ENCODE measurements at regions not wholly inside any gene's neighbourhood (a gene's known extent, or its start where the extent isn't known, plus 50 kb on each side); places are given as distances from the start of the nearest gene placed in this dataset.

- no peak for TF ChIP-seq CTCF (IDR thresholded peaks at IDR 0.05)
- DNase-seq (ENCODE audit: low spot score) (no peak), ATAC-seq (ENCODE audit: low FRiP score) (no peak)
Measured at GRCh38 chr2:145025382-145025781, 505.5 kb upstream of the ZEB2 start.

- TF ChIP-seq CTCF (IDR thresholded peaks at IDR 0.05): no peak
- ATAC-seq (ENCODE audit: low FRiP score): no peak
- no peak for DNase-seq (ENCODE audit: low spot score)
Measured at GRCh38 chr2:145023334-145023934, 503.5 kb upstream of the ZEB2 start.

GRCh38 chr2:145022666-145023333 lies 502.9 kb upstream of the ZEB2 start:
- TF ChIP-seq CTCF (IDR thresholded peaks at IDR 0.05): no peak
- ATAC-seq (ENCODE audit: low FRiP score) (peak; percentile 58), DNase-seq (ENCODE audit: low spot score) (no peak)

- no peak for TF ChIP-seq CTCF (IDR thresholded peaks at IDR 0.05)
- no peak for DNase-seq (ENCODE audit: low spot score)
- no peak for ATAC-seq (ENCODE audit: low FRiP score)
Measured at GRCh38 chr2:145021962-145022665, 502.2 kb upstream of the ZEB2 start.

- DNase-seq (ENCODE audit: low spot score): no peak
- no peak for ATAC-seq (ENCODE audit: low FRiP score)
- no peak for TF ChIP-seq CTCF (IDR thresholded peaks at IDR 0.05)
Measured at GRCh38 chr2:145020694-145021093, 500.8 kb upstream of the ZEB2 start.

- TF ChIP-seq CTCF (IDR thresholded peaks at IDR 0.05): no peak
- no peak for DNase-seq (ENCODE audit: low spot score)
- no peak for ATAC-seq (ENCODE audit: low FRiP score)
Measured at GRCh38 chr2:145020139-145020538, 500.2 kb upstream of the ZEB2 start.

Measured in omental fat pad (tissue), 3 donors.